WTC11 (cell line): ENCODE measurements at regions not wholly inside any gene's neighbourhood (a gene's known extent, or its start where the extent isn't known, plus 50 kb on each side); places are given as distances from the start of the nearest gene placed in this dataset.

Source experiments
- NFYB ChIP-seq: sonication (generic); formaldehyde crosslinking; conservative IDR thresholded peaks from 2 replicates; pipeline ENCODE4 v1.8.0; 2022; ENCODE audit warnings: low read depth, missing genetic modification reagents
- TP53 ChIP-seq: sonication (generic); formaldehyde crosslinking; IDR thresholded peaks from 2 replicates; pipeline ENCODE4 v1.8.1; 2023; ENCODE audit warnings: mild to moderate bottlenecking, missing genetic modification reagents
- ZNF263 ChIP-seq: sonication (generic); formaldehyde crosslinking; IDR thresholded peaks from 2 replicates; pipeline ENCODE4 v1.8.1; 2022; ENCODE audit warnings: low read depth, mild to moderate bottlenecking, moderate library complexity, missing genetic modification reagents
- TF ChIP-seq, protein P1 (sequence below): fragments of 200-600 bp; IDR thresholded peaks from 2 replicates; pipeline ENCODE4 v1.8.0; 2022; ENCODE audit warnings: antibody characterized with exemption
- TF ChIP-seq, protein P2 (sequence below): sonication (generic); formaldehyde crosslinking; IDR thresholded peaks from 2 replicates; pipeline ENCODE4 v1.8.1; 2022; ENCODE audit warnings: mild to moderate bottlenecking, moderate library complexity, missing genetic modification reagents
- TF ChIP-seq, protein P3 (sequence below): sonication (generic); formaldehyde crosslinking; IDR thresholded peaks from 2 replicates; pipeline ENCODE4 v1.8.1; 2022; ENCODE audit warnings: low read depth, missing genetic modification reagents, borderline replicate concordance
- TF ChIP-seq, protein P4 (sequence below): sonication (generic); formaldehyde crosslinking; IDR thresholded peaks from 2 replicates; pipeline ENCODE4 v1.8.1; 2022; ENCODE audit warnings: low read depth, mild to moderate bottlenecking, moderate library complexity, missing genetic modification reagents, borderline replicate concordance
- TF ChIP-seq, protein P5 (sequence below): sonication (generic); formaldehyde crosslinking; IDR thresholded peaks from 2 replicates; pipeline ENCODE4 v1.8.0; 2022; ENCODE audit warnings: mild to moderate bottlenecking, missing genetic modification reagents
- TF ChIP-seq, protein P6 (sequence below): sonication (generic); formaldehyde crosslinking; IDR thresholded peaks from 2 replicates; pipeline ENCODE4 v1.8.0; 2022; ENCODE audit warnings: mild to moderate bottlenecking, missing genetic modification reagents
- TF ChIP-seq, protein P7 (sequence below): sonication (generic); formaldehyde crosslinking; conservative IDR thresholded peaks from 2 replicates; pipeline ENCODE4 v1.8.1; 2022; ENCODE audit warnings: mild to moderate bottlenecking, missing genetic modification reagents
- TF ChIP-seq, protein P8 (sequence below): sonication (generic); formaldehyde crosslinking; IDR thresholded peaks from 2 replicates; pipeline ENCODE4 v1.8.1; 2023; ENCODE audit warnings: mild to moderate bottlenecking, missing genetic modification reagents, moderate library complexity

DNA sequence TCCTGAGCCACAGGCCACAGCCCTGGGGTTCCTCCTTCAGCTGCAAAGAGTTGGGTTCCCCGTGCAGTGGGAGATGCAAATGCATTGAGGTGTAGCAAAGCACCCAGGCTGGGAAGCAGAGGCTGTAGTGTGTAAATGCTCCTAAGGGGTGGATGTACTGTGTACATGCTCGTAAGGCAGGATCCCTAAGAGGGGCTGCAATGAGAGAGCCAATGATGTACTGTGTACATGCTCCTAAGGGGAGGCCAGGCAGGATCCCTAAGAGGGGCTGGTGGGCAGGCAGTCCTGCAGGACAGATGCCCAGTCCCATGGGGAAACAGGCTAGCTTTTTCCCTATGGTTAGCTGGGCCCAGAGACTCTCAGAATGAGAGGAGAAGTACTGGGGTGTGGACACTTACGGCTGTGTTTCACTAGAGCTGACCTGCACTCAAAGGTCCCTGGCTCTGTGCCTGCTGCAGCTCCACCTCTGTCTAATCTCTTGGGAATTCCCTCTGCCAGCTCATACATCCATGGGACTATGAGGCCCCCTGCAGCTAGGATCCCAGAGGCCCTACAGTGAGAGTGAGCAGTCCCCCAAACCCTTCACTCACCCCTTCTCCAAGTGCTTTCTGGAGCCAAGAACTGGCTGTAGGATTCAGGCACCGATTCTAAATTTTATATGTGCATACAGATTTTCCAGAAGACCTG, 261.9 kb upstream of the LUZP2 start:
- TF ChIP-seq, protein P1, sequence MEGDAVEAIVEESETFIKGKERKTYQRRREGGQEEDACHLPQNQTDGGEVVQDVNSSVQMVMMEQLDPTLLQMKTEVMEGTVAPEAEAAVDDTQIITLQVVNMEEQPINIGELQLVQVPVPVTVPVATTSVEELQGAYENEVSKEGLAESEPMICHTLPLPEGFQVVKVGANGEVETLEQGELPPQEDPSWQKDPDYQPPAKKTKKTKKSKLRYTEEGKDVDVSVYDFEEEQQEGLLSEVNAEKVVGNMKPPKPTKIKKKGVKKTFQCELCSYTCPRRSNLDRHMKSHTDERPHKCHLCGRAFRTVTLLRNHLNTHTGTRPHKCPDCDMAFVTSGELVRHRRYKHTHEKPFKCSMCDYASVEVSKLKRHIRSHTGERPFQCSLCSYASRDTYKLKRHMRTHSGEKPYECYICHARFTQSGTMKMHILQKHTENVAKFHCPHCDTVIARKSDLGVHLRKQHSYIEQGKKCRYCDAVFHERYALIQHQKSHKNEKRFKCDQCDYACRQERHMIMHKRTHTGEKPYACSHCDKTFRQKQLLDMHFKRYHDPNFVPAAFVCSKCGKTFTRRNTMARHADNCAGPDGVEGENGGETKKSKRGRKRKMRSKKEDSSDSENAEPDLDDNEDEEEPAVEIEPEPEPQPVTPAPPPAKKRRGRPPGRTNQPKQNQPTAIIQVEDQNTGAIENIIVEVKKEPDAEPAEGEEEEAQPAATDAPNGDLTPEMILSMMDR = no peak
- TF ChIP-seq ZNF263 (CRISPR knock-in tag) (no peak), NFYB (CRISPR knock-in tag) (no peak), TP53 (CRISPR knock-in tag) (no peak)
- TF ChIP-seq, protein P2, sequence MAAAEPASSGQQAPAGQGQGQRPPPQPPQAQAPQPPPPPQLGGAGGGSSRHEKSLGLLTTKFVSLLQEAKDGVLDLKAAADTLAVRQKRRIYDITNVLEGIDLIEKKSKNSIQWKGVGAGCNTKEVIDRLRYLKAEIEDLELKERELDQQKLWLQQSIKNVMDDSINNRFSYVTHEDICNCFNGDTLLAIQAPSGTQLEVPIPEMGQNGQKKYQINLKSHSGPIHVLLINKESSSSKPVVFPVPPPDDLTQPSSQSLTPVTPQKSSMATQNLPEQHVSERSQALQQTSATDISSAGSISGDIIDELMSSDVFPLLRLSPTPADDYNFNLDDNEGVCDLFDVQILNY = no peak
- TF ChIP-seq, protein P3, sequence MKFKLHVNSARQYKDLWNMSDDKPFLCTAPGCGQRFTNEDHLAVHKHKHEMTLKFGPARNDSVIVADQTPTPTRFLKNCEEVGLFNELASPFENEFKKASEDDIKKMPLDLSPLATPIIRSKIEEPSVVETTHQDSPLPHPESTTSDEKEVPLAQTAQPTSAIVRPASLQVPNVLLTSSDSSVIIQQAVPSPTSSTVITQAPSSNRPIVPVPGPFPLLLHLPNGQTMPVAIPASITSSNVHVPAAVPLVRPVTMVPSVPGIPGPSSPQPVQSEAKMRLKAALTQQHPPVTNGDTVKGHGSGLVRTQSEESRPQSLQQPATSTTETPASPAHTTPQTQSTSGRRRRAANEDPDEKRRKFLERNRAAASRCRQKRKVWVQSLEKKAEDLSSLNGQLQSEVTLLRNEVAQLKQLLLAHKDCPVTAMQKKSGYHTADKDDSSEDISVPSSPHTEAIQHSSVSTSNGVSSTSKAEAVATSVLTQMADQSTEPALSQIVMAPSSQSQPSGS (CRISPR knock-in tag) = no peak
- TF ChIP-seq, protein P4, sequence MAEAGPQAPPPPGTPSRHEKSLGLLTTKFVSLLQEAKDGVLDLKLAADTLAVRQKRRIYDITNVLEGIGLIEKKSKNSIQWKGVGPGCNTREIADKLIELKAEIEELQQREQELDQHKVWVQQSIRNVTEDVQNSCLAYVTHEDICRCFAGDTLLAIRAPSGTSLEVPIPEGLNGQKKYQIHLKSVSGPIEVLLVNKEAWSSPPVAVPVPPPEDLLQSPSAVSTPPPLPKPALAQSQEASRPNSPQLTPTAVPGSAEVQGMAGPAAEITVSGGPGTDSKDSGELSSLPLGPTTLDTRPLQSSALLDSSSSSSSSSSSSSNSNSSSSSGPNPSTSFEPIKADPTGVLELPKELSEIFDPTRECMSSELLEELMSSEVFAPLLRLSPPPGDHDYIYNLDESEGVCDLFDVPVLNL (CRISPR knock-in tag) = no peak
- TF ChIP-seq, protein P5, sequence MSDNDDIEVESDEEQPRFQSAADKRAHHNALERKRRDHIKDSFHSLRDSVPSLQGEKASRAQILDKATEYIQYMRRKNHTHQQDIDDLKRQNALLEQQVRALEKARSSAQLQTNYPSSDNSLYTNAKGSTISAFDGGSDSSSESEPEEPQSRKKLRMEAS (CRISPR knock-in tag) = no peak
- TF ChIP-seq, protein P6, sequence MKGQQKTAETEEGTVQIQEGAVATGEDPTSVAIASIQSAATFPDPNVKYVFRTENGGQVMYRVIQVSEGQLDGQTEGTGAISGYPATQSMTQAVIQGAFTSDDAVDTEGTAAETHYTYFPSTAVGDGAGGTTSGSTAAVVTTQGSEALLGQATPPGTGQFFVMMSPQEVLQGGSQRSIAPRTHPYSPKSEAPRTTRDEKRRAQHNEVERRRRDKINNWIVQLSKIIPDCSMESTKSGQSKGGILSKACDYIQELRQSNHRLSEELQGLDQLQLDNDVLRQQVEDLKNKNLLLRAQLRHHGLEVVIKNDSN (CRISPR knock-in tag) = no peak
- TF ChIP-seq, protein P7, sequence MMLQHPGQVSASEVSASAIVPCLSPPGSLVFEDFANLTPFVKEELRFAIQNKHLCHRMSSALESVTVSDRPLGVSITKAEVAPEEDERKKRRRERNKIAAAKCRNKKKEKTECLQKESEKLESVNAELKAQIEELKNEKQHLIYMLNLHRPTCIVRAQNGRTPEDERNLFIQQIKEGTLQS = no peak
- TF ChIP-seq, protein P8, sequence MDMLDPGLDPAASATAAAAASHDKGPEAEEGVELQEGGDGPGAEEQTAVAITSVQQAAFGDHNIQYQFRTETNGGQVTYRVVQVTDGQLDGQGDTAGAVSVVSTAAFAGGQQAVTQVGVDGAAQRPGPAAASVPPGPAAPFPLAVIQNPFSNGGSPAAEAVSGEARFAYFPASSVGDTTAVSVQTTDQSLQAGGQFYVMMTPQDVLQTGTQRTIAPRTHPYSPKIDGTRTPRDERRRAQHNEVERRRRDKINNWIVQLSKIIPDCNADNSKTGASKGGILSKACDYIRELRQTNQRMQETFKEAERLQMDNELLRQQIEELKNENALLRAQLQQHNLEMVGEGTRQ (CRISPR knock-in tag) = no peak
